GM12878 (cell line): ENCODE measurements at regions not wholly inside any gene's neighbourhood (a gene's known extent, or its start where the extent isn't known, plus 50 kb on each side); places are given as distances from the start of the nearest gene placed in this dataset.

ENCODE experiments used
- ATAC-seq: fragments of 200-7000 bp; cut with Tn5 transposase; 3 replicates; pipeline ENCODE4 v1.9.1; 2020; ENCODE audit warnings: mild to moderate bottlenecking, moderate library complexity
- BruUV-seq: library from RNA; stranded (reverse); fragments of 400-500 nt; replicated peaks from 2 replicates; lab custom pipeline; 2021; lab: Mats Ljungman, UMichigan
- CTCF ChIA-PET: fragments of 300-600 bp; sonication (Branson Sonifier 250); formaldehyde crosslinking; extraction: SDS; loops from one replicate; lab custom pipeline; 2021; ENCODE audit warnings: inconsistent platforms; lab: Yijun Ruan, JAX
- POLR2A ChIA-PET: fragments of 350-600 bp; formaldehyde crosslinking; extraction: SDS; loops from one replicate; lab custom pipeline; 2021; ENCODE audit warnings: inconsistent platforms; lab: Charles Lee
- RAD21 ChIA-PET: fragments of 300-600 bp; sonication (Branson Sonifier 250); formaldehyde crosslinking; loops from one replicate; lab custom pipeline; 2023; ENCODE audit warnings: antibody characterized with exemption; ENCODE audit not compliant: unreplicated experiment; lab: Charles Lee
- SMC1A ChIA-PET: fragments of 300-600 bp; sonication (Branson Sonifier 250); formaldehyde crosslinking; loops from one replicate; lab custom pipeline; 2023; ENCODE audit not compliant: unreplicated experiment, uncharacterized antibody; lab: Charles Lee
- DNase-seq: peaks from one replicate; pipeline ENCODE4 v3.0.0-alpha.2; 2011; ENCODE audit warnings: low read depth, low spot score
- FAIRE-seq: peaks from 3 replicates; lab custom pipeline; 2011; peaks lifted over from hg19 to GRCh38; lab: Jason Lieb, UNC
- H2AFZ ChIP-seq: 2 replicates; pipeline ENCODE4 v1.6.0; 2011; ENCODE audit warnings: low read depth, low read length, control low read depth; ENCODE audit not compliant: control insufficient read depth
- H3K27ac ChIP-seq: 2 replicates; pipeline ENCODE4 v1.5.1; 2011; ENCODE audit warnings: control low read depth; ENCODE audit not compliant: control insufficient read depth, insufficient read depth
- H3K27me3 ChIP-seq, 2 experiments: replicated peaks in 1 of 2; 2 replicates each; pipeline versions ENCODE4 v1.6.0 to v1.6.1; 2011; ENCODE audit warnings: low read length in 1 of 2; ENCODE audit not compliant: control insufficient read depth in 2 of 2, insufficient read depth in 2 of 2
- H3K36me3 ChIP-seq, 2 experiments: 2 replicates each; pipeline ENCODE4 v1.5.1; 2011; ENCODE audit warnings: low read length in 1 of 2; ENCODE audit not compliant: control insufficient read depth in 2 of 2, insufficient read depth in 2 of 2
- H3K4me1 ChIP-seq: 2 replicates; pipeline ENCODE4 v1.6.1; 2011; ENCODE audit warnings: mild to moderate bottlenecking, low read length, moderate library complexity, mixed read lengths; ENCODE audit not compliant: control insufficient read depth, insufficient read depth
- H3K4me2 ChIP-seq: 2 replicates; pipeline ENCODE4 v1.6.0; 2011; ENCODE audit warnings: control low read depth; ENCODE audit not compliant: control insufficient read depth, insufficient read depth
- H3K4me3 ChIP-seq: fragments of 200-600 bp; sonication (generic); 2 replicates; pipeline ENCODE4 v1.5.1; 2016
- H3K79me2 ChIP-seq: 2 replicates; pipeline ENCODE4 v1.6.0; 2011; ENCODE audit warnings: low read length; ENCODE audit not compliant: control insufficient read depth, insufficient read depth
- H3K9ac ChIP-seq: 2 replicates; pipeline ENCODE4 v1.8.0; 2011; ENCODE audit warnings: low read length, control low read depth, mixed read lengths; ENCODE audit not compliant: control insufficient read depth, insufficient read depth
- H3K9me3 ChIP-seq: replicated peaks from 3 replicates; pipeline ENCODE4 v1.5.1; 2011; ENCODE audit warnings: mild to moderate bottlenecking, low read length; ENCODE audit not compliant: control insufficient read depth, insufficient read depth
- H4K20me1 ChIP-seq: 2 replicates; pipeline ENCODE4 v1.6.0; 2011; ENCODE audit not compliant: control insufficient read depth, insufficient read depth
- BCL11A ChIP-seq: IDR thresholded peaks from 2 replicates; pipeline ENCODE4 v1.6.1; 2011; ENCODE audit warnings: low read depth, low read length
- CREM ChIP-seq: IDR thresholded peaks from 2 replicates; pipeline ENCODE4 v1.6.1; 2014; ENCODE audit warnings: antibody characterized with exemption, low read depth
- IKZF1 ChIP-seq: fragments of 450-650 bp; conservative IDR thresholded peaks from 2 replicates; pipeline ENCODE4 v1.6.1; 2017; ENCODE audit warnings: antibody characterized with exemption, mild to moderate bottlenecking
- IRF4 ChIP-seq: IDR thresholded peaks from 2 replicates; pipeline ENCODE4 v1.6.1; 2011; ENCODE audit warnings: low read depth, low read length
- KAT2A ChIP-seq: conservative IDR thresholded peaks from 2 replicates; pipeline ENCODE4 v1.6.1; 2011; ENCODE audit warnings: low read depth, low read length; ENCODE audit not compliant: control insufficient read depth
- KDM1A ChIP-seq: fragments of 200-600 bp; sonication (generic); IDR thresholded peaks from 2 replicates; pipeline ENCODE4 v1.6.1; 2016; ENCODE audit warnings: borderline replicate concordance
- KLF5 ChIP-seq: fragments of 450-650 bp; IDR thresholded peaks from 2 replicates; pipeline ENCODE4 v1.6.1; 2014; ENCODE audit warnings: mild to moderate bottlenecking; ENCODE audit not compliant: partially characterized antibody
- RELA ChIP-seq: fragments of 450-650 bp; IDR thresholded peaks from 2 replicates; pipeline ENCODE4 v1.8.0; 2014; ENCODE audit warnings: borderline replicate concordance; ENCODE audit not compliant: partially characterized antibody
- YBX1 ChIP-seq: fragments of 450-650 bp; IDR thresholded peaks from 2 replicates; pipeline ENCODE4 v1.6.1; 2016; ENCODE audit warnings: antibody characterized with exemption
- ZNF592 ChIP-seq: fragments of 450-650 bp; IDR thresholded peaks from 2 replicates; pipeline ENCODE4 v1.6.1; 2017; ENCODE audit warnings: mild to moderate bottlenecking, moderate library complexity
- ZNF622 ChIP-seq: fragments of 450-650 bp; IDR thresholded peaks from 2 replicates; pipeline ENCODE4 v1.6.1; 2017; ENCODE audit warnings: mild to moderate bottlenecking, inconsistent platforms
- ZZZ3 ChIP-seq: IDR thresholded peaks from 2 replicates; pipeline ENCODE4 v1.6.1; 2011; ENCODE audit warnings: low read depth; ENCODE audit not compliant: control insufficient read depth, insufficient read length
- WGBS: methylation state at CpG from one replicate; pipeline ENCODE4 v1.1.6; 2016; ENCODE audit warnings: low lambda C conversion rate; ENCODE audit not compliant: insufficient replicate concordance, insufficient coverage; ENCODE audit errors: missing lambda C conversion rate; 5-methylcytosine and 5-hydroxymethylcytosine counted together
- in situ Hi-C: fragments of 300-500 bp; cut with MboI; formaldehyde crosslinking; loops from 9 replicates; pipeline ENCODE4 v1.14.3; 2018; ENCODE audit warnings: mixed read lengths
- intact Hi-C: fragments of 100-400 bp; cut with micrococcal nuclease; formaldehyde crosslinking; loops from one replicate; pipeline ENCODE4 v1.14.2; 2022; ENCODE audit not compliant: unreplicated experiment

- ChIA-PET CTCF (no interaction called here), POLR2A (no interaction called here)
- H3K9me3 ChIP-seq, result no peaks in the 10 kb centered on the region
- intact Hi-C loops, result no loop called here
- no peak overlapping the region for H3K9ac ChIP-seq
- TF ChIP-seq BCL11A, result no peak
- TF ChIP-seq IKZF1, result no peak
- no peak for TF ChIP-seq KDM1A
- TF ChIP-seq KLF5, result no peak
- TF ChIP-seq KAT2A, result no peak
- TF ChIP-seq ZNF622, result no peak
- TF ChIP-seq YBX1, result no peak
- TF ChIP-seq IRF4, result no peak
- TF ChIP-seq CREM, result no peak
- TF ChIP-seq RELA, result no peak
- TF ChIP-seq ZZZ3, result no peak
- TF ChIP-seq ZNF592, result no peak
- TF ChIP-seq, all 136 proteins: peak for 0
- Histone ChIP-seq H3K4me2 (no peak overlapping the region), H3K4me1 (no peaks in the 10 kb centered on the region), H3K36me3 (no peaks in the 10 kb centered on the region), H3K27ac (no peak overlapping the region), H2AFZ (no peak overlapping the region), H3K27me3 (no peaks in the 10 kb centered on the region), H4K20me1 (no peaks in the 10 kb centered on the region), H3K79me2 (no peaks in the 10 kb centered on the region), H3K4me3 (no peak overlapping the region)
- 28% methylated on average over 10 of the region's 10 CpGs for WGBS
- DNase-seq, result no peak
- no peak for ATAC-seq
- ChIA-PET RAD21 (no interaction called here), SMC1A (no interaction called here)
- FAIRE-seq, result no peak
- no TSS peak for BruUV-seq
- in situ Hi-C loops, result no loop called here
These were observed 317.0 kb downstream of the GALR1 start for GRCh38 chr18:77566604-77567003.
